ENCODE measurements at regions not wholly inside any gene's neighbourhood (a gene's known extent, or its start where the extent isn't known, plus 50 kb on each side); places are given as distances from the start of the nearest gene placed in this dataset.
"Not testable (repeated sequence)": the region's sequence is repeated elsewhere in the genome, so short reads cannot be mapped to it uniquely, and the experiment has no call there.

DNA sequence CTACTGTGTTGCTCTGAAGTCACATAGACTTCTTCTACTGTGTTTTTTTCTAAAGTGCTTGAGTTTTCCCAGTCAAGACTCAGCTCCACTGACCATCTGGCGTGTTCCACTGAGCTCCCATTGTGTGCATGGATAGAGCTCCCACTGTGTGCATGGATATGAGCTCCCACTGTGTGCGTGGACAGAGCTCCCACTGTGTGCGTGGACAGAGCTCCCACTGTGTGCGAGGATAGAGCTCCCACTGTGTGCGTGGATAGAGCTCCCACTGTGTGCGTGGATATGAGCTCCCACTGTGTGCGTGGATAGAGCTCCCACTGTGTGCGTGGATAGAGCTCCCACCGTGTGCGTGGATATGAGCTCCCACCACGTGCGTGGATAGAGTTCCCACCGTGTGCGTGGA, 148.3 kb upstream of the ALKAL2 start:
- no peak for DNase-seq (ENCODE audit: extremely low read depth, low read depth)
- TF ChIP-seq, protein P1, sequence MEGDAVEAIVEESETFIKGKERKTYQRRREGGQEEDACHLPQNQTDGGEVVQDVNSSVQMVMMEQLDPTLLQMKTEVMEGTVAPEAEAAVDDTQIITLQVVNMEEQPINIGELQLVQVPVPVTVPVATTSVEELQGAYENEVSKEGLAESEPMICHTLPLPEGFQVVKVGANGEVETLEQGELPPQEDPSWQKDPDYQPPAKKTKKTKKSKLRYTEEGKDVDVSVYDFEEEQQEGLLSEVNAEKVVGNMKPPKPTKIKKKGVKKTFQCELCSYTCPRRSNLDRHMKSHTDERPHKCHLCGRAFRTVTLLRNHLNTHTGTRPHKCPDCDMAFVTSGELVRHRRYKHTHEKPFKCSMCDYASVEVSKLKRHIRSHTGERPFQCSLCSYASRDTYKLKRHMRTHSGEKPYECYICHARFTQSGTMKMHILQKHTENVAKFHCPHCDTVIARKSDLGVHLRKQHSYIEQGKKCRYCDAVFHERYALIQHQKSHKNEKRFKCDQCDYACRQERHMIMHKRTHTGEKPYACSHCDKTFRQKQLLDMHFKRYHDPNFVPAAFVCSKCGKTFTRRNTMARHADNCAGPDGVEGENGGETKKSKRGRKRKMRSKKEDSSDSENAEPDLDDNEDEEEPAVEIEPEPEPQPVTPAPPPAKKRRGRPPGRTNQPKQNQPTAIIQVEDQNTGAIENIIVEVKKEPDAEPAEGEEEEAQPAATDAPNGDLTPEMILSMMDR (IDR thresholded peaks at IDR 0.05; ENCODE audit: low read depth, low read length) = no peak

DNA sequence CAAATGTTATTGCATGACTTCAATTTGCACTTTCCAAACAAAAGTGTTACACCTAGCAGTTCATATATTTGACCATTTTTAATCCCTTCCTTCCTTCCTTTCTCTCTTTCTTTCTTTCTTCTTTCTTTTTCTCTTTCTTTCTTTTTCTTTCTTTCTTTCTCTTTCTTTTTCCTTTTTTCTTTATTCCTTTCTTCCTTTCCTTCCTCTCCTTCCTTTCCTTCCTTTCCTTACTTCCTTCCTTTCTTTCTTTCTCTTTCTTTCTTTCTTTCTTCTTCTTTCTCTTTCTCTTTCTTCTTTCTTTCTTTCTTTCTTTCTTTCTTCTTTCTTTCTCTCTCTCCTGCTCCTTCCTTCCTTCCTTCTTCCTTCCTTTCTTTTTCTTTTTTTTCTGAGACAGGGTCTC, 146.7 kb upstream of the ALKAL2 start:
- DNase-seq (ENCODE audit: extremely low read depth, low read depth) = no peak
- TF ChIP-seq, protein P1 (IDR thresholded peaks at IDR 0.05; ENCODE audit: low read depth, low read length) = no peak

DNA sequence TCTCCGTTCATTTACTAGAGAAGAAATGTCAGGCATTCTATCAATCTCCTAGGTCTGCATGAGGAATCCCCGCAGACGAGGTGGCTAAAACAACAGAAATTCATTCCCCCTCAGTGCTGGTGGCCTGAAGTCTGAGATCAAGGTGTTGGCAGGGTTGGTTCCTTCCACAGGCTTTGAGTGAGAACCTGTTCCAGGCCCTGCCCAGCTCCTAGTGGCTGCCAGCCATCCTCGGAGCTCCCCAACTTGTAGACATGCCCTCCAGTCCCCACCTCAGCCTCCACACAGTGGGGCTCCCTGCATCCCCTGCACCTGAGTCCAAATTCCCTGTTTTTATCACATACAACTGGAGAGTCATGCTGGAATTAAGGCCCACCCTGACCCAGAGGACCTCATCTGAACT, 145.3 kb upstream of the ALKAL2 start:
- DNase-seq (ENCODE audit: extremely low read depth, low read depth) = no peak
- TF ChIP-seq, protein P1 (IDR thresholded peaks at IDR 0.05; ENCODE audit: low read depth, low read length) = no peak

DNA sequence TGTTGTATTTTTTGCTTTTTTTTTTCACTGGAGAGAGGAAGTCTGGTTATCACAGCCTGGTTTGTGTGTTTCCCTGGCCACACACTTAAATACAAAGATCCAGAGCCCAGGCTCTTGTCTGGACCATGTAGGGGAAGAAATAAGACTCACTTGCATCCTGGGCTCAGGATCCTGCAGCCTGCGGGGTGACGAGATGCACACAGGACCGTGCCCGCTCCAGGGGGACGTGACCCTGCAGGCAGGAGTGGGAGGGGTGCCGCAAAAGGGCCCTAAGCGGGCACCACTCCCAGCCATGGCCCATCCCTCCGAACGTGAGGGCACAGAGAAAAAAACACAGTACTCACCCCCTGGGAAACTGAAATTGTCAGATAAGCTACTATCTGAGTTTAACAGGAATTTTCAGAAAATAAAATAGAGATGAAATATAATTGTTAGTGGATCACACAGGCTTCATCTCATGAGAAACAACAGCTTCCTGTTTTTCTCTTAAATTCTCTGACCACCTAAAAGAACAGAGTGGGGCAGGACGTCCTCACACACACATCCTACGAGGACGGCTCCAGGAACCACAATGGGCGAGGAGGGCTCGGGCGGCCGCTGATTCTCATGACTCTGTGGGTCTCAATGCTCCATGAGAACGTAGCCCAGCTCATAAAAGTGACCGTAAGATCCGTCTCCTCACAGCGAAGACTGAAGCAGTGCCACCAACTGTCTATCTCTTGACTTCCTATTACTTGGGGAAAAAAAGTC, 142.6 kb upstream of the ALKAL2 start:
- TF ChIP-seq, protein P1 (IDR thresholded peaks at IDR 0.05; ENCODE audit: low read depth, low read length) = no peak
- no peak for DNase-seq (ENCODE audit: extremely low read depth, low read depth)

DNA sequence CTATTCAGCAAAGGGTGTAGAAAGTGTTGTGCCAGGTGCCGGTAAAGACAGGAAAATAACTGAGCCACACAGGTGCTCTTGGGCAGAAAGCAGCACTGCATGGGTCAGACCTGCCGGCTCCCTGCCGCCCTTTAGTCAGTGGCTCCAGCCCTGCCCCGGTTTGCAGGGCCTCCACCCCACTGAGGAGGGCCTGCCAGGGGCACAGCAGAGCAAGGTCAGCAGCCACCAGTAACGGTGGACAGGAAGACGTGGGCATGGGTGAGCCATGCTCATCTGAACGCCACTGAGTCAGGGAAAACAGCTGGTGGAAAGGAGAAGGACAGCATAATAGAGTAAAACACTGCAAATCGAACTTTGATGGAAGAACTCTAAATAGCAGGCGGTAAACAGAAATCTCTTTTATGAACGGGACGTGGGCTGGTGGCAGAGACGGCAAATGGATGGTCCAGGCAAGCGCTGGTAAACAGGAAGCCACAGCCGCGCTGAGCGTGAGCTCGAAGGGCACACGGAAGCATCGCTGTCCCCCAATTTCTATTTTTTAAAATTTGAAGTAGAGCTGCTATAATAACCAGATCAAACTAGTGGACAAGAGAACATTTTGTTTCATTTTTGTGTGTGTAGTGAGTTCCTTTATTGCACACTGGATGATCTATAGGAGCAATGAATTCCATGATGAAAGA, 141.8 kb upstream of the ALKAL2 start:
- no peak for DNase-seq (ENCODE audit: extremely low read depth, low read depth)
- TF ChIP-seq, protein P1 (IDR thresholded peaks at IDR 0.05; ENCODE audit: low read depth, low read length) = no peak

DNA sequence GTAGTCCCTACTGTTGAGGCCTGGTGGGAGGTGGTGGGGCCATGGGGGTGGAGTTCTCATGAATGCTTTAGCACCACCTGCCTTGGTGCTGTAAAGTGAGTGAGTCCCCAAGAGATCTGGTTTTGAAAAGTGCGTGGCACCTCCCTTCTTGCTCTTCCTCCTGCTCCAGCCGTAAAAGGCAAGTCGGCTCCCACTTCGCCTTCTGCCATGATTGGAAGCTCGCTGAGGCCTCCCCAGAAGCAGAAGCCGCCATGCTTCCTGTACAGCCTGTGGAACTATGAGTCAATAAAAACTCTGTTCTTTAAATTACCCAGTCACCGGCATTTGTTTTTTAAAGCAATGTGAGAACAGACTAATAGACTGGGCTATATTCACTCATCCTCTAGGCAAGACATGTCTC, 141.3 kb upstream of the ALKAL2 start:
- no peak for DNase-seq (ENCODE audit: extremely low read depth, low read depth)
- TF ChIP-seq, protein P1 (IDR thresholded peaks at IDR 0.05; ENCODE audit: low read depth, low read length) = no peak

DNA sequence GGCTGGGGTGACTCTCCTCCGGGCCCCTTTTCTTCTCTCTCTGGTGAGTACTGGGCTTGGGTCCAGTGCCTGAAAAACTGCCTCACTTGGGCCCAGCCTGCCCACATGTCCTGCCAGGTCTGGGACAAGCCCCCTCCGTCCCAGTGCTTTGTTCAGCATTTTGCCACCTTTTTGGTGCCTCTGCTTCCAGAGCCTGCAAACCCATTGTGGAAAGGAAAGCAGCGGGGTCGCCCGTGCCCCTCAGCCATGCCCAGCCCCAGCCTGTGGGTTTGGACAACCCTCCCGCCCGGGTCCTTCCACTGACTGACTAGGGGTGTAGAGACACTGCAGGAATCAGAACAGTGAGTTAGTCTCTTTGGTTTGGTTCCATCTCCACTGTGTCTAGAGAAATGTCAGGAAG, 140.7 kb upstream of the ALKAL2 start:
- no peak for DNase-seq (ENCODE audit: extremely low read depth, low read depth)
- TF ChIP-seq, protein P1 (IDR thresholded peaks at IDR 0.05; ENCODE audit: low read depth, low read length) = no peak

DNA sequence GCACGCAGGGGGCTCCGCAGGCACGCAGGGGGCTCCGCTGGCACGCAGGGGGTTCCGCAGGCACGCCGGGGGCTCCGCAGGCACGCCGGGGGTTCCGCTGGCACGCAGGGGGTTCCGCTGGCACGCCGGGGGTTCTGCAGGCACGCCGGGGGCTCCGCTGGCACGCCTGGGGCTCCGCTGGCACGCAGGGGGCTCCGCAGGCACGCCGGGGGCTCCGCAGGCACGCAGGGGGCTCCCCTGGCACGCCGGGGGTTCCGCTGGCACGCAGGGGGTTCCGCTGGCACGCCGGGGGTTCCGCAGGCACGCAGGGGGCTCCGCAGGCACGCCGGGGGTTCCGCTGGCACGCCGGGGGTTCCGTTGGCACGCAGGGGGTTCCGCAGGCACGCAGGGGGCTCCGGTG, 138.8 kb upstream of the ALKAL2 start:
- DNase-seq (ENCODE audit: extremely low read depth, low read depth) = not testable (repeated sequence)
